ENCODE measurements at regions not wholly inside any gene's neighbourhood (a gene's known extent, or its start where the extent isn't known, plus 50 kb on each side); places are given as distances from the start of the nearest gene placed in this dataset.

GRCh38 chr7:155182406-155182970 lies 112.4 kb downstream of the HTR5A start:
- no peak for DNase-seq

- DNase-seq, result no peak
These were observed 113.5 kb downstream of the HTR5A start for GRCh38 chr7:155183655-155184054.

GRCh38 chr7:155184923-155185322 lies 112.8 kb upstream of the INSIG1 start:
- no peak for DNase-seq

GRCh38 chr7:155187061-155187785 lies 110.5 kb upstream of the INSIG1 start:
- no peak for DNase-seq

GRCh38 chr7:155188357-155188756 lies 109.3 kb upstream of the INSIG1 start:
- DNase-seq, result no peak

- no peak for DNase-seq
These were observed 108.7 kb upstream of the INSIG1 start for GRCh38 chr7:155188821-155189581.

- DNase-seq, result no peak
These were observed 108.1 kb upstream of the INSIG1 start for GRCh38 chr7:155189590-155189989.

- DNase-seq, result no peak
These were observed 107.0 kb upstream of the INSIG1 start for GRCh38 chr7:155190688-155191087.

GRCh38 chr7:155191137-155191536 lies 106.5 kb upstream of the INSIG1 start:
- no peak for DNase-seq

GRCh38 chr7:155191901-155192478 lies 105.7 kb upstream of the INSIG1 start:
- no peak for DNase-seq

- DNase-seq, result no peak
These were observed 104.6 kb upstream of the INSIG1 start for GRCh38 chr7:155192961-155193640.

GRCh38 chr7:155193716-155194115 lies 104.0 kb upstream of the INSIG1 start:
- DNase-seq, result no peak

- DNase-seq, result no peak
These were observed 103.1 kb upstream of the INSIG1 start for GRCh38 chr7:155194382-155195140.

- DNase-seq, result no peak
These were observed 101.6 kb upstream of the INSIG1 start for GRCh38 chr7:155195939-155196523.

GRCh38 chr7:155198196-155198892 lies 99.3 kb upstream of the INSIG1 start:
- no peak for DNase-seq

GRCh38 chr7:155198901-155199845 lies 98.5 kb upstream of the INSIG1 start:
- no peak for DNase-seq

GRCh38 chr7:155201325-155202087 lies 96.2 kb upstream of the INSIG1 start:
- no peak for DNase-seq

GRCh38 chr7:155202106-155202871 lies 95.4 kb upstream of the INSIG1 start:
- DNase-seq, result no peak
